ENCODE measurements at regions not wholly inside any gene's neighbourhood (a gene's known extent, or its start where the extent isn't known, plus 50 kb on each side); places are given as distances from the start of the nearest gene placed in this dataset.

DNA sequence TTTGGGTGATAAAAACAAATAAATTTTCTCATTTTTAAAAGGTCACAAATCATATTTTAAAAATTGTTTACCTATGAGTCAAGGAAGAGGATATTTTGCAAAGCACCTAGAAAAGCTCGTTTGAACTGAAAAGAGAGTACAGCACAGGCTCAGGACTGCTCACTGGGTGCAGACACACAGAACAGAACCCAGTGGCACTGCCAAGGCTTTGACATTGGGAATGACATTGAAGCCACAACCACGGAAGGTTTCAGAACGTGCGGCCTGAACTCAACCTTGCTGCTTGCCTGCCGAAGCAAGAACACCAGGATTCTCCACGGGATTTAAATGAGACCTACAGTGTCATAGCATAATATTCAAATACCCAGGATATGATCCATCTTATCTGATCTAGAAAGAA, 597.1 kb upstream of the B3GAT1 start:
- Mint-ChIP-seq H3K4me3 (no peak overlapping the region), H3K9me3 (peaks cover 9 to 14% of the 10 kb centered on the region in 2 experiments), H3K4me1 (peaks cover 34 to 37% of the 10 kb centered on the region in 2 experiments), H3K36me3 (ENCODE audit: insufficient read depth in 1 of 3, low read depth in 3 of 3) (peaks cover 0 to 6% (median 1%) of the 10 kb centered on the region in 3 experiments; a peak in 2 of 7 replicates), H3K27me3 (ENCODE audit: low read depth) (no peaks in the 10 kb centered on the region; the same call in 1 of the 2 replicates), H3K27ac (no peak overlapping the region)
- DNase-seq = no peak
- no peak overlapping the region for H2BK20ac ChIP-seq (ENCODE audit: low read depth, low read length, poor library complexity, severe bottlenecking)
- H3K4me2 ChIP-seq (ENCODE audit: insufficient read depth, insufficient read length, low read length) = no peak overlapping the region
- H3K79me1 ChIP-seq (ENCODE audit: insufficient read depth, low read depth, low read length, poor library complexity, severe bottlenecking) = no peaks in the 10 kb centered on the region
- no peak for TF ChIP-seq CTCF (conservative IDR thresholded peaks at IDR 0.05)
- H3K23me2 ChIP-seq (ENCODE audit: insufficient read length, low read depth, low read length, poor library complexity, severe bottlenecking) = no peaks in the 10 kb centered on the region
- no peak overlapping the region for H4K5ac ChIP-seq (ENCODE audit: insufficient read length, low read depth, low read length)
- no peak overlapping the region for H4K8ac ChIP-seq (replicated peaks; ENCODE audit: insufficient read length, low read depth, low read length)
- no peaks in the 10 kb centered on the region for H3K27me3 ChIP-seq (ENCODE audit: insufficient read depth, low read length)
- H3K23ac ChIP-seq (ENCODE audit: insufficient read length, low read depth, low read length) = no peak overlapping the region
- no peak overlapping the region for H2AK5ac ChIP-seq (ENCODE audit: insufficient read length, low read length)
- H2BK15ac ChIP-seq (ENCODE audit: low read depth, low read length) = no peak overlapping the region
- H2BK12ac ChIP-seq (ENCODE audit: insufficient read length, low read depth, low read length) = no peak overlapping the region
- H3K4ac ChIP-seq (ENCODE audit: low read depth, low read length) = no peak overlapping the region
- H3K4me1 ChIP-seq (ENCODE audit: insufficient read depth, low read length) = no peaks in the 10 kb centered on the region; the same call in 1 of the 2 replicates
- no peak overlapping the region for H2BK120ac ChIP-seq (ENCODE audit: low read depth, low read length, poor library complexity, severe bottlenecking)
- H3K79me2 ChIP-seq (ENCODE audit: insufficient read depth, low read length) = no peaks in the 10 kb centered on the region
- H2AFZ ChIP-seq (ENCODE audit: low read length) = no peak overlapping the region
- no peak overlapping the region for H4K91ac ChIP-seq (ENCODE audit: insufficient read length, low read depth, low read length)
- H3K18ac ChIP-seq (ENCODE audit: insufficient read length, low read depth, low read length) = no peak overlapping the region
- no peaks in the 10 kb centered on the region for H4K20me1 ChIP-seq (ENCODE audit: control insufficient read depth, insufficient read depth, insufficient read length)
- no peak overlapping the region for H3K27ac ChIP-seq (ENCODE audit: insufficient read length, low read depth, low read length)
- WGBS (ENCODE audit: extremely low coverage, insufficient read length, low lambda C conversion rate) = no CpG with 5 or more reads among the region's 6 CpGs
- no peaks in the 10 kb centered on the region for H3K9me3 ChIP-seq (ENCODE audit: control insufficient read depth, low read depth, low read length)
- no peak overlapping the region for H3K56ac ChIP-seq (ENCODE audit: insufficient read length, low read depth, low read length)
- no peak overlapping the region for H3K14ac ChIP-seq (ENCODE audit: insufficient read depth, low read length)
- no peak overlapping the region for H3K9ac ChIP-seq (ENCODE audit: extremely low read depth, insufficient read length, low read length)
- no peak overlapping the region for H3T11ph ChIP-seq (ENCODE audit: low read length)
- H2BK5ac ChIP-seq (ENCODE audit: insufficient read length, low read length) = no peak overlapping the region
